Trophoblast cell (in vitro differentiated cells and primary cell): ENCODE measurements at regions not wholly inside any gene's neighbourhood (a gene's known extent, or its start where the extent isn't known, plus 50 kb on each side); places are given as distances from the start of the nearest gene placed in this dataset.

ENCODE experiments used
- DNase-seq, 2 donors: peaks; one replicate each; pipeline ENCODE4 v3.0.0-alpha.2; 2016
- H2AFZ ChIP-seq: 2 replicates; pipeline ENCODE4 v1.6.1; 2013; ENCODE audit warnings: low read length, moderate library complexity, mild to moderate bottlenecking; ENCODE audit not compliant: insufficient read depth, poor library complexity
- H2AK5ac ChIP-seq: 2 replicates; pipeline ENCODE4 v1.6.1; 2013; ENCODE audit warnings: mild to moderate bottlenecking, low read length
- H2BK120ac ChIP-seq: 2 replicates; pipeline ENCODE4 v1.6.1; 2013; ENCODE audit warnings: low read length, mild to moderate bottlenecking, moderate library complexity; ENCODE audit not compliant: insufficient read depth, poor library complexity
- H2BK12ac ChIP-seq: 2 replicates; pipeline ENCODE4 v1.6.1; 2013; ENCODE audit warnings: mild to moderate bottlenecking, low read length, moderate library complexity
- H2BK5ac ChIP-seq: 2 replicates; pipeline ENCODE4 v1.6.1; 2013; ENCODE audit warnings: low read length, low read depth, moderate library complexity, mild to moderate bottlenecking; ENCODE audit not compliant: poor library complexity
- H3K14ac ChIP-seq: 2 replicates; pipeline ENCODE4 v1.6.1; 2013; ENCODE audit warnings: mild to moderate bottlenecking, low read length
- H3K18ac ChIP-seq: 2 replicates; pipeline ENCODE4 v1.6.1; 2013; ENCODE audit warnings: mild to moderate bottlenecking, low read length
- H3K23ac ChIP-seq: 2 replicates; pipeline ENCODE4 v1.6.1; 2013; ENCODE audit warnings: low read length
- H3K27ac ChIP-seq: 2 replicates; pipeline ENCODE4 v1.5.1; 2013; ENCODE audit warnings: low read depth, mild to moderate bottlenecking, inconsistent platforms, low read length, moderate library complexity
- H3K27me3 ChIP-seq: 2 replicates; pipeline ENCODE4 v1.6.1; 2013; ENCODE audit warnings: inconsistent platforms, mild to moderate bottlenecking, low read length, moderate library complexity; ENCODE audit not compliant: insufficient read depth
- H3K36me3 ChIP-seq, 2 experiments: 1 replicate in 1 of 2; 2 replicates in 1 of 2; pipeline ENCODE4 v1.6.1; 2013; ENCODE audit warnings: low read length in 2 of 2, mild to moderate bottlenecking in 2 of 2, moderate library complexity in 1 of 2; ENCODE audit not compliant: insufficient read depth in 2 of 2, control insufficient read depth in 1 of 2
- H3K4ac ChIP-seq: 2 replicates; pipeline ENCODE4 v1.6.1; 2013; ENCODE audit warnings: low read depth, mild to moderate bottlenecking, low read length, moderate library complexity
- H3K4me1 ChIP-seq, 2 experiments: 1 replicate in 1 of 2; 2 replicates in 1 of 2; pipeline ENCODE4 v1.6.1; 2013; ENCODE audit warnings: low read length in 2 of 2, mild to moderate bottlenecking in 2 of 2, moderate library complexity in 1 of 2; ENCODE audit not compliant: insufficient read depth in 2 of 2, control insufficient read depth in 1 of 2
- H3K4me2 ChIP-seq: 2 replicates; pipeline ENCODE4 v1.6.1; 2013; ENCODE audit warnings: inconsistent platforms, mild to moderate bottlenecking, low read length, moderate library complexity
- H3K4me3 ChIP-seq: 2 replicates; pipeline ENCODE4 v1.5.1; 2013; ENCODE audit warnings: mild to moderate bottlenecking, low read depth, low read length, inconsistent platforms
- H3K79me1 ChIP-seq: one replicate; pipeline ENCODE4 v1.6.1; 2013; ENCODE audit warnings: low read length
- H3K79me2 ChIP-seq: 2 replicates; pipeline ENCODE4 v1.6.1; 2013; ENCODE audit warnings: low read length, mild to moderate bottlenecking; ENCODE audit not compliant: control insufficient read depth, insufficient read depth, poor library complexity
- H3K9ac ChIP-seq: 2 replicates; pipeline ENCODE4 v1.6.1; 2013; ENCODE audit warnings: mild to moderate bottlenecking, low read length
- H3K9me3 ChIP-seq: 2 replicates; pipeline ENCODE4 v1.6.1; 2013; ENCODE audit warnings: low read depth, mild to moderate bottlenecking, control low read depth, inconsistent platforms, low read length; ENCODE audit not compliant: insufficient read depth
- H4K12ac ChIP-seq: 2 replicates; pipeline ENCODE4 v1.6.1; 2013; ENCODE audit warnings: low read depth, mild to moderate bottlenecking, low read length, moderate library complexity
- H4K8ac ChIP-seq: 2 replicates; pipeline ENCODE4 v1.6.1; 2013; ENCODE audit warnings: low read depth, mild to moderate bottlenecking, low read length, moderate library complexity
- H4K91ac ChIP-seq: one replicate; pipeline ENCODE4 v1.6.1; 2013; ENCODE audit warnings: low read depth, mild to moderate bottlenecking, low read length, moderate library complexity
- WGBS: extraction: QIAGEN DNeasy Blood & Tissue Kit; methylation state at CpG from one replicate; pipeline ENCODE4 v1.1.7; 2013; ENCODE audit warnings: missing lambda C conversion rate; ENCODE audit not compliant: insufficient read length, insufficient coverage; ENCODE audit errors: extremely low coverage; 5-methylcytosine and 5-hydroxymethylcytosine counted together

GRCh38 chr11:31922450-31922849 is 111.3 kb upstream of the PAX6 start:
- Histone ChIP-seq H3K14ac (no peak overlapping the region), H2BK5ac (no peak overlapping the region), H3K27ac (no peak overlapping the region), H3K4me1 (peaks cover 6 to 9% of the 10 kb centered on the region in 2 experiments), H4K91ac (no peak overlapping the region), H3K18ac (no peak overlapping the region), H3K27me3 (no peaks in the 10 kb centered on the region), H2AK5ac (no peak overlapping the region), H3K79me2 (no peaks in the 10 kb centered on the region), H4K8ac (no peak overlapping the region), H2AFZ (no peak overlapping the region), H2BK120ac (peak overlapping the region; percentile 20), H3K36me3 (no peaks in the 10 kb centered on the region), H4K12ac (no peak overlapping the region), H3K4me3 (no peak overlapping the region), H3K79me1 (peaks cover 2% of the 10 kb centered on the region), H3K23ac (no peak overlapping the region), H3K9ac (no peak overlapping the region), H2BK12ac (no peak overlapping the region), H3K4ac (no peak overlapping the region), H3K4me2 (no peak overlapping the region), H3K9me3 (no peaks in the 10 kb centered on the region)
- DNase-seq, result no peak
- WGBS, result no CpG with 5 or more reads among the region's 3 CpGs

- Histone ChIP-seq H4K12ac (no peak overlapping the region), H3K27me3 (no peaks in the 10 kb centered on the region), H4K8ac (no peak overlapping the region), H3K23ac (no peak overlapping the region), H3K9ac (no peak overlapping the region), H3K79me2 (no peaks in the 10 kb centered on the region), H2BK120ac (no peak overlapping the region), H3K27ac (peak overlapping the region; percentile 13), H3K4ac (no peak overlapping the region), H3K14ac (no peak overlapping the region), H2AFZ (no peak overlapping the region), H3K4me2 (no peak overlapping the region), H2BK12ac (no peak overlapping the region), H3K9me3 (no peaks in the 10 kb centered on the region), H4K91ac (no peak overlapping the region), H3K79me1 (peaks cover 2% of the 10 kb centered on the region), H2AK5ac (no peak overlapping the region), H2BK5ac (no peak overlapping the region), H3K36me3 (no peaks in the 10 kb centered on the region), H3K4me3 (no peak overlapping the region), H3K18ac (no peak overlapping the region), H3K4me1 (peaks cover 6 to 9% of the 10 kb centered on the region in 2 experiments)
- DNase-seq, result peak in 1 of 2 donors; percentile 20
- no CpG with 5 or more reads among the region's 4 CpGs for WGBS
These were observed 110.0 kb upstream of the PAX6 start for GRCh38 chr11:31921081-31921480.

DNA sequence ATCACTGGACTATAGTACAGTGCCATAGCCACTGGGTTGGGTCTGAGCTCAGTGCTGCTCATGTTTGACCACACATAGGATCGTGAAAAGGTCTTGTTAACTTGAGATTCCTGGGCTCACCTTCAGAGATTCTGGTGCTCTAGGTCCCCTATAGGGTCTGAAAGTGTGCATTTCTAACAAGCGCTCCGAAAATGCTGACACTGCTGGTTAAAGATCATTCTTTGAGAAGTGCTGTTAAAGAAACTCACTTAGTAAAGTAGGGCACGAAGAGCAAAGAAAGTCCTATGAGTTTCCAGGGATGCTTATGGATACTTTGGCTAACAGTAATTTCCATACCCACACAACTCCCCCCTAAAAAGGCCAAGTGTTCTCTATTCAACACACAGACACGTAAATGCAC is 108.1 kb upstream of the PAX6 start:
- DNase-seq, result no peak
- Histone ChIP-seq H3K9me3 (no peaks in the 10 kb centered on the region), H4K8ac (no peak overlapping the region), H3K4ac (no peak overlapping the region), H3K9ac (no peak overlapping the region), H4K12ac (no peak overlapping the region), H2BK5ac (no peak overlapping the region), H3K27ac (no peak overlapping the region), H3K4me2 (no peak overlapping the region), H2AFZ (no peak overlapping the region), H3K79me1 (peaks cover 2% of the 10 kb centered on the region), H3K79me2 (no peaks in the 10 kb centered on the region), H3K4me1 (peaks cover 6 to 9% of the 10 kb centered on the region in 2 experiments), H2BK120ac (no peak overlapping the region), H3K18ac (no peak overlapping the region), H3K36me3 (no peaks in the 10 kb centered on the region), H4K91ac (no peak overlapping the region), H2AK5ac (no peak overlapping the region), H3K4me3 (no peak overlapping the region), H2BK12ac (no peak overlapping the region), H3K14ac (no peak overlapping the region), H3K27me3 (no peaks in the 10 kb centered on the region), H3K23ac (no peak overlapping the region)
- no CpG with 5 or more reads among the region's 5 CpGs for WGBS

DNA sequence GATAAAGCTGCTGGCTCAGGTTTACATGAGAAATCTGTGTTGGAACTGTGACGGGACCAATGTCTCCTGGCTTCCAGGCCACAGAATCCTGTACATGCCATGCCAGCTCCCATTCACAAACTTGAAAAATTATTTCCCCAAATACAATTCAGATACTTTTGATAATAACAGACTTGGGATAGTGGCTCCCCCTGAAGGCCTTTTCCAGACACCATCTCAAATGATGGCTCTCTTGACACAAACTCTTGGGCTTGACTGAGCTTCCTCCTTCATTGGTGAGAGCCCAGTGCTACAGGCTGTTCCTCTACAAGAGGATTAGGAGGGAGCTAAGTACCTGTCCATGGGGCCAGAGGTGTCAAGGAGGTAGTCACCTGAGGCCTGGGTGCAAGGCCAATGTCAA is 104.7 kb upstream of the PAX6 start:
- H2AK5ac ChIP-seq, result no peak overlapping the region
- H3K27me3 ChIP-seq, result no peaks in the 10 kb centered on the region
- no peak overlapping the region for H3K18ac ChIP-seq
- H4K12ac ChIP-seq, result no peak overlapping the region
- H3K27ac ChIP-seq, result no peak overlapping the region
- H2BK120ac ChIP-seq, result no peak overlapping the region
- no CpG with 5 or more reads among the region's 1 CpG for WGBS
- no peaks in the 10 kb centered on the region for H3K79me2 ChIP-seq
- H4K91ac ChIP-seq, result no peak overlapping the region
- no peaks in the 10 kb centered on the region for H3K36me3 ChIP-seq
- H2BK5ac ChIP-seq, result no peak overlapping the region
- no peak overlapping the region for H3K14ac ChIP-seq
- DNase-seq, result no peak
- no peak overlapping the region for H2BK12ac ChIP-seq
- H3K9me3 ChIP-seq, result no peaks in the 10 kb centered on the region
- no peak overlapping the region for H2AFZ ChIP-seq
- no peak overlapping the region for H3K4ac ChIP-seq
- peaks cover 2 to 5% of the 10 kb centered on the region in 2 experiments for H3K4me1 ChIP-seq
- H4K8ac ChIP-seq, result no peak overlapping the region
- no peak overlapping the region for H3K4me3 ChIP-seq
- no peak overlapping the region for H3K23ac ChIP-seq
- no peak overlapping the region for H3K9ac ChIP-seq
- H3K79me1 ChIP-seq, result no peaks in the 10 kb centered on the region
- H3K4me2 ChIP-seq, result no peak overlapping the region
